ENCODE measurements at regions not wholly inside any gene's neighbourhood (a gene's known extent, or its start where the extent isn't known, plus 50 kb on each side); places are given as distances from the start of the nearest gene placed in this dataset.

- Mint-ChIP-seq H3K27ac (no peak overlapping the region), H3K36me3 (no peaks in the 10 kb centered on the region), H3K27me3 (no peaks in the 10 kb centered on the region), H3K9me3 (no peaks in the 10 kb centered on the region), H3K4me1 (no peaks in the 10 kb centered on the region), H3K4me3 (no peak overlapping the region)
Measured at GRCh38 chr20:9981829-9982228, 53.0 kb upstream of the ANKEF1 start.

DNA sequence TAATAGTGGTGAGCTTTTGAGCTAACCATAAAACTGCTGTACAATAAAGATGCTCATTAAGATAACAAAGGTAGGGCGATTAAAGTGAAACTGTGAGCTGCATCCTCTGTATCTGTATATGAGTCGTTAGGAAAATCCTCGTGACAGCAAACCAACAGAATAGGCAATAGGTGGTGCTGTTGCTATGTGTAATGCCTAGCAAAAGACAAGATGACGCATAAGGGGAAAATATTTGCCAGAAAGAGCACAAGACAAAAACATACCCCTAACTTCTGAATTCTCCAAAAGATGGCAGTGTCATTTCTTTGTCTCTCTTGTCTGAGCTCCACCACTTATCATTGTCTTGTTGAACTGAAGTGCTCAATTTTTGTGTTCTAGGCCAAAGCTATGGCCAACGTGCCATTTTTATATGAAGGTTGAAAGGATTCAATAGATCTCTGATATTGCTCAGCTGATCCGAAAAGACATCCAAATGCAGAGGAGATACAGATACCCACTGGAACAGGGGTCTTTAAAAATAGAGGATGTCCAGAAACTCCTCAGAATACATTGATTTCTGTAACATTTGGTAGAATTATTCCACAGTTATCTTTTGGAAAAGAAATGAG, 56.3 kb upstream of the ANKEF1 start:
- Mint-ChIP-seq H3K9me3 (no peaks in the 10 kb centered on the region), H3K27ac (no peak overlapping the region)

DNA sequence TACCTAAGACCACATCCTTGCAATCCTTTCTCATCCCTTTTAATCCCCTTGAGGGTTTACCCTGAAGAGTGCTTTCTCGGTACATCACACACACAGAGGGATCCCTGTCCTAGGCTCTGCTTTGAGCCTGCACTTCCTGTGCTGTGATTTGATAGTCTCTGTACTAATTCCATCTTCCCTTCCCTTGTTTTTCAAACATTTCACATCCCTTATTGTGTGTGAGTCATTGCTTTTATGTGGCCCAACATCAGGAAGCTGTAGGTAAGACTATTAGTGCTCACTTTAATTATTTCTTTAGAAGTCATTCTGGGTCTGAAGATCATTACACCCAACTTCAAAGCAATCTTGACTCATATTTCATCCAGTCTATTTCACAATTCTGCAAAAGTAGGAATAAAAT, 57.2 kb upstream of the ANKEF1 start:
- H3K27ac Mint-ChIP-seq: no peak overlapping the region
- no peaks in the 10 kb centered on the region for H3K4me1 Mint-ChIP-seq
- no peaks in the 10 kb centered on the region for H3K36me3 Mint-ChIP-seq
- peaks cover 2% of the 10 kb centered on the region for H3K27me3 Mint-ChIP-seq
- no peaks in the 10 kb centered on the region for H3K9me3 Mint-ChIP-seq
- no peak overlapping the region for H3K4me3 Mint-ChIP-seq

More for the DNA sequence above, 56.3 kb upstream of the ANKEF1 start:
- peaks cover 1% of the 10 kb centered on the region for H3K27me3 Mint-ChIP-seq
- H3K4me3 Mint-ChIP-seq: no peak overlapping the region
- no peaks in the 10 kb centered on the region for H3K4me1 Mint-ChIP-seq
- no peaks in the 10 kb centered on the region for H3K36me3 Mint-ChIP-seq

DNA sequence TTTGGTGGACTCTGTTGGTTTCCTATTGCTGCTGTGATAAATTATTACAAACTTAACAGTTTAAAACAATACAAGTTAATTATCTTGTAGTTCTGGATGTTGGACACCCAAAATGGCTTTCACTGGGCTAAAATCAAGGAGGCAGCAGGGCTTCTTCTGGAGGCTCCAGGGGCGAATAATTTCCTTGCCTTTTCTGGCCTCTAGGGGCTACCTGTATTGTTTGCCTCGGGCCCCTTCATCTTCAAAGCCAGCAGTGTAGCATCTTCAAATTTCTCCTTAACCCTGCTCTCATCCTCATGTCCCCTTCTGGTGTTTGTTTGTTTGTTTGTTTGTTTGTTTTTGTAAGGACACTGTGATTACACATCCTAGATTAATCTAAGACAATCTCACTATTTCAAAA, 60.5 kb upstream of the ANKEF1 start:
- Mint-ChIP-seq H3K4me3 (no peak overlapping the region), H3K27me3 (peaks cover 5% of the 10 kb centered on the region), H3K27ac (no peak overlapping the region), H3K36me3 (no peaks in the 10 kb centered on the region), H3K4me1 (no peaks in the 10 kb centered on the region), H3K9me3 (no peaks in the 10 kb centered on the region)

- Mint-ChIP-seq H3K27me3 (peaks cover 5% of the 10 kb centered on the region), H3K27ac (no peak overlapping the region), H3K4me3 (no peak overlapping the region), H3K9me3 (no peaks in the 10 kb centered on the region), H3K36me3 (no peaks in the 10 kb centered on the region), H3K4me1 (no peaks in the 10 kb centered on the region)
Measured at GRCh38 chr20:9971746-9972145, 63.0 kb upstream of the ANKEF1 start.

DNA sequence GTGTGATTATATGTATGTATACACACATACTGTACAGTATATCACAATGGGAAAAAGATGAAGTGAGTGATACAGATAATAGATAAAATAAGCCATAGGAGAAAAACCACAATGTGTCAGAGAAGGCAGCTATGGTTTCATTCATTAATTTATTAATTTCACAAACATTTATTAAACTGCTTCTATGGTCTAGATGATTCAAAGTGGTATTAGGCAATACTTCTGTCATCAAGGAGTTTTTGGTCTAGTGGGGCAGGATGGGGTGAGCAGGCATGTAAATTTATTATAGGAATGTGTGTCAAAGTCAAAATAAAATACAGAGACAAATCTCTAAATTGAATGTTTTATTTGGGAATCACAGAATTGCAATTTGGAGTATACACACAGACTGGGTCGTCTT, 65.2 kb upstream of the ANKEF1 start:
- H3K36me3 Mint-ChIP-seq: no peaks in the 10 kb centered on the region
- no peaks in the 10 kb centered on the region for H3K9me3 Mint-ChIP-seq
- H3K4me1 Mint-ChIP-seq: no peaks in the 10 kb centered on the region
- H3K27ac Mint-ChIP-seq: no peak overlapping the region
- no peak overlapping the region for H3K4me3 Mint-ChIP-seq
- H3K27me3 Mint-ChIP-seq: peaks cover 10% of the 10 kb centered on the region

- H3K27ac Mint-ChIP-seq: no peak overlapping the region
- H3K27me3 Mint-ChIP-seq: peaks cover 14% of the 10 kb centered on the region
- H3K4me3 Mint-ChIP-seq: no peak overlapping the region
- H3K9me3 Mint-ChIP-seq: no peaks in the 10 kb centered on the region
- H3K36me3 Mint-ChIP-seq: no peaks in the 10 kb centered on the region
- H3K4me1 Mint-ChIP-seq: no peaks in the 10 kb centered on the region
Measured at GRCh38 chr20:9968015-9968414, 66.8 kb upstream of the ANKEF1 start.

DNA sequence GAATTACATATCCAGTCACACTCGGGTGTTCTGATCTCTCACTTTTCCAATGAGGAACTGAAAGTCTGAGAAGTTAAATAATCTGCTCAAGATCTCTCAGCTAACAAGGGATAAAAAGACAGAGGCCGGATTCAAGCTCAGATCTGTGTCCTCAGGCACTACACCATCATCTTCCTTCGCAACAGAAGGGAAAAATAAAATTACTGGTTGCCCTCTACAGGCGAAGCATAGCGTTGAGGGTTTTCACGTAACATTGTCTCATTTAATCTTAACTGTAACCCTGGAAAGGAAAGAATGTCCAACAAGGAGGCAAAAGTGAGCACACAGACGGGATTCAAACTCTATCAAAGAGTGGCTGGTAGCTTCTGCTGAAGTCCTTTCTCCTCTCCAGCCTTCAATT, 67.8 kb upstream of the ANKEF1 start:
- no peaks in the 10 kb centered on the region for H3K9me3 Mint-ChIP-seq

DNA sequence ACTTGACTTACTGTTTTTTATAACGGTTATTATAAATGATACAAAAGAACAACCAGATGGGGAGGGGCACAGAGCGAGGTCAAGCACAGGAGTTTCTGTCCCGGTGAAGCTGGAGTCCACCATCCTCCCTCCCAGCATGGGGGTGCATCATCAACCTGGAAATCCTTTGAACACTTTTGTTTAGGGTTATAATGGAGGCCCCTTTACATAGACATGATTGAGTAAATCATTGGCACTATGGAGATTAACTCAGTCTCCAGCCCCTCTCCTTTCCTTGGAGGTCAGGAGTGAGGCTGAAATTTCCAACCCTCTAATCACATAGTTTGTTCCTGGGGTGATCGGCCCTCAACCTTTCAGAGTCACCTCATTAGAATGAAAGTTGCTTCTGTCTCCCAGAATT, 71.8 kb upstream of the ANKEF1 start:
- no peak overlapping the region for H3K4me3 Mint-ChIP-seq

More for the DNA sequence above, 67.8 kb upstream of the ANKEF1 start:
- Mint-ChIP-seq H3K36me3 (no peaks in the 10 kb centered on the region), H3K4me1 (no peaks in the 10 kb centered on the region), H3K27me3 (peaks cover 11% of the 10 kb centered on the region), H3K27ac (no peak overlapping the region), H3K4me3 (no peak overlapping the region)

GRCh38 chr20:9958693-9959092, 76.1 kb upstream of the ANKEF1 start:
- no peaks in the 10 kb centered on the region for H3K36me3 Mint-ChIP-seq
- H3K4me1 Mint-ChIP-seq: no peaks in the 10 kb centered on the region
- H3K27me3 Mint-ChIP-seq: peaks cover 12% of the 10 kb centered on the region
- no peaks in the 10 kb centered on the region for H3K9me3 Mint-ChIP-seq
- no peak overlapping the region for H3K4me3 Mint-ChIP-seq
- no peak overlapping the region for H3K27ac Mint-ChIP-seq

More for the DNA sequence above, 71.8 kb upstream of the ANKEF1 start:
- H3K36me3 Mint-ChIP-seq: no peaks in the 10 kb centered on the region
- no peak overlapping the region for H3K27ac Mint-ChIP-seq
- H3K4me1 Mint-ChIP-seq: no peaks in the 10 kb centered on the region
- H3K27me3 Mint-ChIP-seq: peaks cover 15% of the 10 kb centered on the region
- no peaks in the 10 kb centered on the region for H3K9me3 Mint-ChIP-seq

- Mint-ChIP-seq H3K27ac (peak overlapping the region; percentile 46), H3K27me3 (peaks cover 10% of the 10 kb centered on the region), H3K9me3 (no peaks in the 10 kb centered on the region), H3K4me1 (no peaks in the 10 kb centered on the region), H3K36me3 (no peaks in the 10 kb centered on the region), H3K4me3 (no peak overlapping the region)
Measured at GRCh38 chr20:9955646-9956045, 79.1 kb upstream of the ANKEF1 start.

DNA sequence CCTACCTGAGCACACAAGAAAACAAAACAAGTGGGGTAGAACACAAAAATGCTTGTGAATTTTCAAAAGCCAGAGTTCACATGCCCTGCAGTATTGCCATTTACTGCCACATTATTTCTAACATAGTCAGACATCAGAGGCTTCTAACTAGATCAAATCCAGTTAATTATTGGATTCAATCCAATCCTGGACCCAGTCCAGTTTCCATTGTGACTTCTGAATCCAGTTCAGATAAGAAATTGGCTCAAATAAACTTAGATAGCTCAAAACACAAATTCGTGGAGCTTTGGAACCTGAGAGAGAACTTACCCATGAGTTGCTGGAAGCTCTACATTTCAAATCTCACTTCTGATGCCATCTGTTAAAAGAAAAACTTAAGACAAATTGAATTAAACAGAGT, 85.2 kb upstream of the ANKEF1 start:
- Mint-ChIP-seq H3K4me3 (no peak overlapping the region), H3K27ac (no peak overlapping the region), H3K9me3 (no peaks in the 10 kb centered on the region)

GRCh38 chr20:9945408-9945807, 89.4 kb upstream of the ANKEF1 start:
- Mint-ChIP-seq H3K36me3 (no peaks in the 10 kb centered on the region), H3K9me3 (no peaks in the 10 kb centered on the region), H3K27ac (no peak overlapping the region), H3K4me3 (no peak overlapping the region), H3K4me1 (no peaks in the 10 kb centered on the region), H3K27me3 (peaks cover 3% of the 10 kb centered on the region)

More for the DNA sequence above, 85.2 kb upstream of the ANKEF1 start:
- H3K4me1 Mint-ChIP-seq: no peaks in the 10 kb centered on the region
- H3K27me3 Mint-ChIP-seq: peaks cover 5% of the 10 kb centered on the region
- H3K36me3 Mint-ChIP-seq: no peaks in the 10 kb centered on the region

GRCh38 chr20:9942736-9943135, 92.1 kb upstream of the ANKEF1 start:
- H3K27me3 Mint-ChIP-seq: peaks cover 3% of the 10 kb centered on the region
- no peak overlapping the region for H3K4me3 Mint-ChIP-seq
- no peak overlapping the region for H3K27ac Mint-ChIP-seq
- no peaks in the 10 kb centered on the region for H3K4me1 Mint-ChIP-seq
- H3K9me3 Mint-ChIP-seq: no peaks in the 10 kb centered on the region
- H3K36me3 Mint-ChIP-seq: no peaks in the 10 kb centered on the region

DNA sequence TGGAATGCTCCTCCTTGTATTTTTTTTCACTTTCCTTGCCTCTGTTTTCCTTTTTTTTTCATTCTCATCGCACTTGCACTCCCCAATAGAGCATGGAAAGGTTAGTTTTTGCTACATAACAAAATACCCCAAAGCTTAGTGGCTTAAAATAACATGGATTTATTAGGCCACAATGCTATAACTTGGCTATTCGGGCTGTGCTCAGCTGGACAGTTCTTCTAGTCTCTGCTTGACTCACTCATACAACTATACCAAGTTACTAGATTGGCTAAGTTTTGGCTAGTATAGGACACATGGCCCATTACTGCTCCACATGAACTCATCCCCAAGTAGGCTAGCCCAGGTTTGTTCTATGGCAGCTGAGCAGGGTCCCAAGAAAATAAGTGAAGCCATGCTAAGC, 94.5 kb upstream of the ANKEF1 start:
- no peak overlapping the region for H3K4me3 Mint-ChIP-seq
- H3K4me1 Mint-ChIP-seq: no peaks in the 10 kb centered on the region
- H3K9me3 Mint-ChIP-seq: no peaks in the 10 kb centered on the region
- H3K27me3 Mint-ChIP-seq: peaks cover 7% of the 10 kb centered on the region
- no peaks in the 10 kb centered on the region for H3K36me3 Mint-ChIP-seq
- H3K27ac Mint-ChIP-seq: no peak overlapping the region

DNA sequence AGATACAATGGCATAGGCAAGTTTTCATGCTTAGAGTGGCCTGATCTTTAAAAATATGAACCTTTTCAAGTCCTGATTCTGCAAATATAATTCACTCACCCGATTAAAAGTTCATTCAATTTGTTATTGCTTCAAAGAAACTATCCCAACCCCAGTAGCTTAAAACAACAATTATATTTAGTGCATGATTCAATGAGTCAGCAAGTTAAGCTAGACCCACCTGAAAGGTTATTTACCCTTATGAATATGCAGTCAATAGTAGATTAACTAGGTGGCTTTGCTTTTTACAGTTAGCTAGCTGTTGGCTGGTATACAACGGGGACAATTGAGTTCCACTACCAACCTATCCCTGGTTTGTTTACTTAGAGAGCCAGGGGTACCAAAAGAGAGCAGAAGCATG, 95.6 kb upstream of the ANKEF1 start:
- Mint-ChIP-seq H3K4me1 (no peaks in the 10 kb centered on the region), H3K27me3 (peaks cover 7% of the 10 kb centered on the region), H3K36me3 (no peaks in the 10 kb centered on the region)

DNA sequence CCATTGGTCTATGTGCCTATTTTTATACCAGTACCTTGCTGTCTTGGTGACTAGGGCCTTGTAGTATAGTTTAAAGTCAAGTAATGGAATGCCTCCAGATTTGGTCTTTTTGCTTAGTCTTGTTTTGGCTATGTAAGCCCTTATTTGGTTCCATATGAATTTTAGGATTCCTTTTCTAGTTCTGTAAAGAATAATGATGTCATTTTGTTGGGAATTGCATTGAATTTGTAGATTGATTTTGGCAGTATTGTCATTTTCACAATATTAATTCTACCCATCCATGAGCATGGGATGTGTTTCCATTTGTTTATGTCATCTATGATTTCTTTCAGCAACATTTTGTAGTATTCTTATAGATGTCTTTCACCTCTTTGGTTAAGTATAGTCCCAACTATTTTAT, 96.4 kb upstream of the PAK5 start:
- no peaks in the 10 kb centered on the region for H3K4me1 Mint-ChIP-seq

More for the DNA sequence above, 95.6 kb upstream of the ANKEF1 start:
- Mint-ChIP-seq H3K4me3 (no peak overlapping the region), H3K27ac (no peak overlapping the region), H3K9me3 (no peaks in the 10 kb centered on the region)

More for the DNA sequence above, 96.4 kb upstream of the PAK5 start:
- H3K27me3 Mint-ChIP-seq: peaks cover 7% of the 10 kb centered on the region
- H3K36me3 Mint-ChIP-seq: no peaks in the 10 kb centered on the region
- no peak overlapping the region for H3K4me3 Mint-ChIP-seq
- no peak overlapping the region for H3K27ac Mint-ChIP-seq
- H3K9me3 Mint-ChIP-seq: no peaks in the 10 kb centered on the region

Measured in activated naive CD4-positive, alpha-beta T cell treated with anti-CD3 and anti-CD28 coated beads, Interleukin-2, amount 50 U/mL, for 24 hours (primary cell).